PC-3 (cell line): ENCODE measurements at regions not wholly inside any gene's neighbourhood (a gene's known extent, or its start where the extent isn't known, plus 50 kb on each side); places are given as distances from the start of the nearest gene placed in this dataset.
A peak's percentile ranks its signal among the peaks of the same experiment; 100 is the strongest.

Experiments
- ATAC-seq: fragments of 200-7000 bp; cut with Tn5 transposase; 2 replicates; pipeline ENCODE4 v1.9.1; 2020; ENCODE audit warnings: mild to moderate bottlenecking, moderate library complexity
- BruUV-seq: library from RNA; stranded (reverse); fragments of 400-500 nt; replicated peaks from 2 replicates; lab custom pipeline; 2021; lab: Mats Ljungman, UMichigan
- CTCF ChIA-PET: fragments of 300-600 bp; sonication (Branson Sonifier 250); formaldehyde crosslinking; loops from one replicate; lab custom pipeline; 2022; ENCODE audit warnings: antibody characterized with exemption; lab: Charles Lee
- POLR2A ChIA-PET: fragments of 300-600 bp; sonication (Branson Sonifier 250); formaldehyde crosslinking; loops from one replicate; lab custom pipeline; 2022; ENCODE audit warnings: antibody characterized with exemption; ENCODE audit not compliant: unreplicated experiment; lab: Charles Lee
- DNase-seq: peaks from one replicate; pipeline ENCODE4 v3.0.0-alpha.2; 2015
- H2AFZ ChIP-seq: fragments of 300-600 bp; sonication (generic); 2 replicates; pipeline ENCODE4 v1.6.0; 2016; ENCODE audit warnings: antibody characterized with exemption, low read length
- H3F3A ChIP-seq: fragments of 300-600 bp; sonication (generic); one replicate; pipeline ENCODE4 v1.6.0; 2017; ENCODE audit warnings: antibody characterized with exemption, low read length, control low read depth, mild to moderate bottlenecking; ENCODE audit not compliant: unreplicated experiment
- H3K27ac ChIP-seq: fragments of 300-600 bp; sonication (generic); 2 replicates; pipeline ENCODE4 v1.5.1; 2016; ENCODE audit warnings: mild to moderate bottlenecking, low read length
- H3K27me3 ChIP-seq: fragments of 300-600 bp; sonication (generic); 2 replicates; pipeline ENCODE4 v1.6.1; 2016; ENCODE audit warnings: low read length, mixed read lengths
- H3K36me3 ChIP-seq: fragments of 300-600 bp; sonication (generic); 2 replicates; pipeline ENCODE4 v1.6.1; 2016; ENCODE audit warnings: low read depth, mixed run types, low read length, mixed read lengths
- H3K4me1 ChIP-seq: fragments of 300-600 bp; sonication (generic); 2 replicates; pipeline ENCODE4 v1.5.1; 2016; ENCODE audit warnings: low read length; ENCODE audit not compliant: insufficient read depth
- H3K4me2 ChIP-seq: fragments of 300-600 bp; sonication (generic); 2 replicates; pipeline ENCODE4 v1.6.0; 2016; ENCODE audit warnings: low read length
- H3K4me3 ChIP-seq: fragments of 300-600 bp; sonication (generic); 2 replicates; pipeline ENCODE4 v1.5.1; 2016; ENCODE audit warnings: mild to moderate bottlenecking, low read length, mixed read lengths
- H3K79me2 ChIP-seq: fragments of 300-600 bp; sonication (generic); 2 replicates; pipeline ENCODE4 v1.6.1; 2017; ENCODE audit warnings: low read length, mixed read lengths
- H3K9ac ChIP-seq: fragments of 300-600 bp; sonication (generic); 2 replicates; pipeline ENCODE4 v1.6.0; 2016; ENCODE audit warnings: mild to moderate bottlenecking, low read length
- H3K9me2 ChIP-seq: fragments of 300-600 bp; sonication (generic); replicated peaks from 2 replicates; pipeline ENCODE4 v1.6.1; 2016; ENCODE audit warnings: mixed run types, low read length, mixed read lengths
- H3K9me3 ChIP-seq: fragments of 300-600 bp; sonication (generic); 2 replicates; pipeline ENCODE4 v1.6.1; 2016; ENCODE audit warnings: low read length, mixed read lengths
- H4K20me1 ChIP-seq: fragments of 300-600 bp; sonication (generic); 2 replicates; pipeline ENCODE4 v1.6.1; 2016; ENCODE audit warnings: low read length, mixed read lengths
- CTCF ChIP-seq: fragments of 300-600 bp; sonication (generic); conservative IDR thresholded peaks from 2 replicates; pipeline ENCODE4 v1.5.1; 2017; ENCODE audit warnings: antibody characterized with exemption, low read depth, mild to moderate bottlenecking, low read length
- EZH2 ChIP-seq: fragments of 300-600 bp; sonication (generic); IDR thresholded peaks from one replicate; pipeline ENCODE4 v1.6.1; 2017; ENCODE audit warnings: antibody characterized with exemption, mild to moderate bottlenecking, low read length; ENCODE audit not compliant: unreplicated experiment
- EZH2phosphoT487 ChIP-seq: fragments of 300-600 bp; sonication (generic); IDR thresholded peaks from 2 replicates; pipeline ENCODE4 v1.6.1; 2018; ENCODE audit warnings: mild to moderate bottlenecking, antibody characterized with exemption, low read length, borderline replicate concordance
- intact Hi-C: fragments of 100-400 bp; cut with micrococcal nuclease; formaldehyde crosslinking; loops from 2 replicates; pipeline ENCODE4 v1.9.0; 2023

GRCh38 chr11:101401245-101401644 is 182.6 kb downstream of the TRPC6 start:
- Histone ChIP-seq H2AFZ (no peak overlapping the region), H3F3A (no peaks in the 10 kb centered on the region), H3K9me2 (no peaks in the 10 kb centered on the region), H4K20me1 (no peaks in the 10 kb centered on the region), H3K9me3 (no peaks in the 10 kb centered on the region), H3K9ac (no peak overlapping the region), H3K27me3 (peaks cover 75% of the 10 kb centered on the region), H3K79me2 (no peaks in the 10 kb centered on the region), H3K4me2 (no peak overlapping the region), H3K4me1 (no peaks in the 10 kb centered on the region), H3K27ac (no peak overlapping the region), H3K36me3 (no peaks in the 10 kb centered on the region), H3K4me3 (no peak overlapping the region)
- POLR2A ChIA-PET = no interaction called here
- ATAC-seq (no peak), DNase-seq (no peak)
- intact Hi-C loops = no loop called here
- TF ChIP-seq EZH2phosphoT487 (no peak), EZH2 (no peak), CTCF (no peak)
- no TSS peak for BruUV-seq
- CTCF ChIA-PET = no interaction called here

GRCh38 chr11:101397979-101398378 is 185.8 kb downstream of the TRPC6 start:
- ATAC-seq (no peak), DNase-seq (no peak)
- H3K36me3 ChIP-seq = no peaks in the 10 kb centered on the region
- ChIA-PET POLR2A (no interaction called here), CTCF (no interaction called here)
- no peaks in the 10 kb centered on the region for H3K9me3 ChIP-seq
- H3K27ac ChIP-seq = no peak overlapping the region
- H3F3A ChIP-seq = no peaks in the 10 kb centered on the region
- H3K4me2 ChIP-seq = no peak overlapping the region
- no TSS peak for BruUV-seq
- no peaks in the 10 kb centered on the region for H3K9me2 ChIP-seq
- TF ChIP-seq EZH2 (no peak), EZH2phosphoT487 (no peak), CTCF (no peak)
- no peaks in the 10 kb centered on the region for H4K20me1 ChIP-seq
- no peak overlapping the region for H3K4me3 ChIP-seq
- no peak overlapping the region for H2AFZ ChIP-seq
- intact Hi-C loops = no loop called here
- peaks cover 51% of the 10 kb centered on the region for H3K27me3 ChIP-seq
- no peak overlapping the region for H3K9ac ChIP-seq
- H3K79me2 ChIP-seq = no peaks in the 10 kb centered on the region
- H3K4me1 ChIP-seq = no peaks in the 10 kb centered on the region

GRCh38 chr11:101390539-101390938 is 193.3 kb downstream of the TRPC6 start:
- intact Hi-C loops = loop anchor here (1.0 kb wide), 2 partner anchors 46 to 458 kb away; no protein-coding TSS in a partner anchor
- Histone ChIP-seq H3K27ac (no peak overlapping the region), H3K4me1 (no peaks in the 10 kb centered on the region), H3K4me2 (no peak overlapping the region), H3F3A (no peaks in the 10 kb centered on the region), H3K9me2 (no peaks in the 10 kb centered on the region), H3K4me3 (no peak overlapping the region), H3K79me2 (no peaks in the 10 kb centered on the region), H3K9me3 (no peaks in the 10 kb centered on the region), H3K36me3 (no peaks in the 10 kb centered on the region), H3K27me3 (peaks cover 22% of the 10 kb centered on the region; the same call in 1 of the 2 replicates), H2AFZ (no peak overlapping the region), H3K9ac (no peak overlapping the region), H4K20me1 (no peaks in the 10 kb centered on the region)
- ChIA-PET POLR2A (no interaction called here), CTCF (interaction anchor here (1.0 kb wide), 1 partner anchor 45 kb away, joined by 4 read pairs; no protein-coding TSS in a partner anchor)
- DNase-seq (peak; percentile 53), ATAC-seq (peak; percentile 57)
- TF ChIP-seq EZH2phosphoT487 = no peak
- peak; percentile 48 for TF ChIP-seq CTCF
- BruUV-seq = no TSS peak
